Naive thymus-derived CD4-positive, alpha-beta T cell (primary cell): ENCODE measurements at regions not wholly inside any gene's neighbourhood (a gene's known extent, or its start where the extent isn't known, plus 50 kb on each side); places are given as distances from the start of the nearest gene placed in this dataset.

ENCODE experiments used
- ATAC-seq: fragments of 150-1000 bp; cut with Tn5 transposase; 2 replicates; pipeline ENCODE4 v1.10.0; 2021; ENCODE audit warnings: mild to moderate bottlenecking, moderate library complexity
- CTCF ChIA-PET: fragments of 350-600 bp; sonication (Branson Sonifier 250); formaldehyde crosslinking; loops from one replicate; lab custom pipeline; 2021; ENCODE audit warnings: antibody characterized with exemption; lab: Charles Lee
- POLR2A ChIA-PET: fragments of 350-600 bp; sonication (Branson Sonifier 250); formaldehyde crosslinking; loops from one replicate; lab custom pipeline; 2021; ENCODE audit warnings: antibody characterized with exemption, inconsistent platforms; lab: Charles Lee
- DNase-seq, 9 donors: peaks; one replicate each; pipeline versions ENCODE4 v3.0.0 to v3.0.0-alpha.2; 2020 to 2022; ENCODE audit warnings: mixed read lengths in 1 of 9
- H3K27ac ChIP-seq: one replicate; pipeline ENCODE4 v1.7.0; 2013; ENCODE audit warnings: mild to moderate bottlenecking, low read depth, low read length, moderate library complexity
- H3K27me3 ChIP-seq, 2 donors: one replicate each; pipeline ENCODE4 v1.7.0; 2013; ENCODE audit warnings: low read length in 2 of 2, mild to moderate bottlenecking in 2 of 2, moderate library complexity in 2 of 2; ENCODE audit not compliant: control insufficient read depth in 2 of 2, insufficient read depth in 2 of 2
- H3K36me3 ChIP-seq, 3 experiments: 1 replicate in 2 of 3; 2 replicates in 1 of 3; pipeline ENCODE4 v1.7.0; 2013; ENCODE audit warnings: low read length in 3 of 3, mild to moderate bottlenecking in 3 of 3, moderate library complexity in 1 of 3; ENCODE audit not compliant: insufficient read depth in 3 of 3, control insufficient read depth in 2 of 3
- H3K4me1 ChIP-seq, 2 donors: one replicate each; pipeline ENCODE4 v1.7.0; 2013; ENCODE audit warnings: low read length in 2 of 2, mild to moderate bottlenecking in 2 of 2, moderate library complexity in 1 of 2; ENCODE audit not compliant: control insufficient read depth in 2 of 2, insufficient read depth in 2 of 2
- H3K4me3 ChIP-seq: 2 replicates; pipeline ENCODE4 v1.7.0; 2013; ENCODE audit warnings: mild to moderate bottlenecking, low read length
- H3K9me3 ChIP-seq, 3 experiments: 1 replicate in 2 of 3; 2 replicates in 1 of 3; pipeline ENCODE4 v1.7.0; 2013; ENCODE audit warnings: low read length in 3 of 3; ENCODE audit not compliant: control insufficient read depth in 2 of 3
- H3K27ac Mint-ChIP-seq, 9 donors: one replicate each; pipeline ENCODE4 v1.8.0; 2020 to 2022; ENCODE audit warnings: mixed read lengths in 9 of 9, mild to moderate bottlenecking in 8 of 9, moderate library complexity in 5 of 9, inconsistent platforms in 2 of 9
- H3K27me3 Mint-ChIP-seq, 5 donors: one replicate each; pipeline ENCODE4 v1.8.0; 2021 to 2022; ENCODE audit warnings: mixed read lengths in 5 of 5, mild to moderate bottlenecking in 1 of 5
- H3K36me3 Mint-ChIP-seq, 5 donors: one replicate each; pipeline ENCODE4 v1.8.0; 2020 to 2022; ENCODE audit warnings: mixed read lengths in 5 of 5, mild to moderate bottlenecking in 3 of 5, inconsistent platforms in 1 of 5
- H3K4me1 Mint-ChIP-seq, 7 donors: one replicate each; pipeline ENCODE4 v1.8.0; 2020 to 2022; ENCODE audit warnings: mixed read lengths in 7 of 7, mild to moderate bottlenecking in 3 of 7, inconsistent platforms in 1 of 7
- H3K4me3 Mint-ChIP-seq, 10 donors: one replicate each; pipeline ENCODE4 v1.8.0; 2020 to 2022; ENCODE audit warnings: mild to moderate bottlenecking in 10 of 10, mixed read lengths in 10 of 10, moderate library complexity in 6 of 10, inconsistent platforms in 2 of 10
- H3K9me3 Mint-ChIP-seq, 11 donors: one replicate each; pipeline ENCODE4 v1.8.0; 2020 to 2022; ENCODE audit warnings: mixed read lengths in 11 of 11, mild to moderate bottlenecking in 4 of 11, inconsistent platforms in 1 of 11, moderate library complexity in 1 of 11
- intact Hi-C, 2 donors: fragments of 100-400 bp; cut with micrococcal nuclease; formaldehyde crosslinking; loops; one replicate each; pipeline ENCODE4 v1.15.1; 2023

DNA sequence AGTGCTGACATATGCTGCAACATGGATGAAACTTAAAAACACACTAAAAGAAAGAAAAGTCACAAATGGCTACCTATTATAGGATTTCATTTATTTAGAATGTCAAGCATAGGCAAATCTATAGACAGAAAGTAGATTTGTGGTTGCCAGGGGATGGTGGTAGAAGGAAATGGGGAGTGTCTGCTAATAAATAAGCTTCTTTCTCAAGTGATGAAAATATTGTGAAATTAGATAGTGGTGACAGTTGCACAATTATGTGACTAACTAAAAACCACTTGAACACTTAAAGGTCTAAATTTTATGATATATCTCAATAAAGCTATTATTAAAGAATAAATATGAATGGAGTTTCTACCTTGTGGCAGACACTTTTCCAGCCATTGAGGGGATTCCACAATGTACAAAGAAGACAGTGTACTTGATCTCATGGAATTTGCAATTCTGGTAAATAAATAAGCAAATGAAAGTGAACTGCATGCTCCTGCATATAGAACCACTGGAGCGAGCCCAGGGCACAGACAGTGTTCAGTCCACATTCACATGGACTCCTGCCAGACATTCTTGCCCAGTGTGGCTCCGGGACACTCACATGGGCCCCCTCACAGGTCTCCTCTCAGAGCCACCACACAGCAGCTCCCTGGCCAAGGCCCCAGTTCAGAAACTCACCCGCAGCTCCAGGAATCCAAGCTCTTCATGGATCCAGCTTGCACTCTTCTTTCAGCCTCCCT is 107.1 kb upstream of the ARID2 start:
- H3K36me3 ChIP-seq, result no peaks in the 10 kb centered on the region
- H3K4me3 ChIP-seq, result no peak overlapping the region
- peaks cover 0 to 16% (median 0%) of the 10 kb centered on the region in 11 donors for H3K9me3 Mint-ChIP-seq
- intact Hi-C loops, result no loop called here
- no peaks in the 10 kb centered on the region for H3K9me3 ChIP-seq
- H3K36me3 Mint-ChIP-seq, result no peaks in the 10 kb centered on the region
- H3K27me3 ChIP-seq, result no peaks in the 10 kb centered on the region
- no peak for DNase-seq
- no peak overlapping the region for H3K27ac Mint-ChIP-seq
- H3K27ac ChIP-seq, result no peak overlapping the region
- POLR2A ChIA-PET, result no interaction called here
- H3K4me1 Mint-ChIP-seq, result peaks cover 0 to 4% (median 0%) of the 10 kb centered on the region in 7 donors
- H3K27me3 Mint-ChIP-seq, result peaks cover 4 to 30% (median 10%) of the 10 kb centered on the region in 5 donors
- no peaks in the 10 kb centered on the region for H3K4me1 ChIP-seq
- CTCF ChIA-PET, result no interaction called here
- no peak for ATAC-seq
- no peak overlapping the region for H3K4me3 Mint-ChIP-seq

DNA sequence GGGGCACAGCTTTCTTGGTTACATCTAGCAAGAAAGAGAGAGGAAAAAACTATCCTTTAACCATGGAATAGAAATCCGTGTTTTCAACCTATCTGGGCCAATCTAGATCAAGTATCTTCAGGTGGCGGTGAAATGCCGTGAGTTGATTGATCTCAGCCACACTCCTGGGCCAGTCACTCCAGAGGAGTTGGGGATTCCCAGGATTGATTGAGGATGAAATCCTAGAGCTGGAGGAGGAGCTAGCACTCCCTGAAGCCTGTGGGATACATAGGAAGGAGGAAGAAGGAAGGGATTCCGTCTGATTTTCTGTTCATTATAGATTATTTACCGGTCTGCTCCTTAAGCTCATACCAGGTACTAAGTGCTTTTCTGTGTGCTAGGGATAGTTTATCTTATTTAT is 106.3 kb upstream of the ARID2 start:
- Mint-ChIP-seq H3K27me3 (peaks cover 4 to 36% (median 10%) of the 10 kb centered on the region in 5 donors), H3K27ac (no peak overlapping the region), H3K4me1 (peaks cover 0 to 4% (median 0%) of the 10 kb centered on the region in 7 donors), H3K4me3 (no peak overlapping the region), H3K9me3 (peaks cover 0 to 16% (median 0%) of the 10 kb centered on the region in 11 donors), H3K36me3 (no peaks in the 10 kb centered on the region)
- Histone ChIP-seq H3K4me1 (no peaks in the 10 kb centered on the region), H3K27me3 (no peaks in the 10 kb centered on the region), H3K4me3 (no peak overlapping the region), H3K27ac (no peak overlapping the region), H3K9me3 (no peaks in the 10 kb centered on the region), H3K36me3 (no peaks in the 10 kb centered on the region)
- POLR2A ChIA-PET, result no interaction called here
- CTCF ChIA-PET, result no interaction called here
- DNase-seq (no peak), ATAC-seq (no peak)
- intact Hi-C loops, result no loop called here

DNA sequence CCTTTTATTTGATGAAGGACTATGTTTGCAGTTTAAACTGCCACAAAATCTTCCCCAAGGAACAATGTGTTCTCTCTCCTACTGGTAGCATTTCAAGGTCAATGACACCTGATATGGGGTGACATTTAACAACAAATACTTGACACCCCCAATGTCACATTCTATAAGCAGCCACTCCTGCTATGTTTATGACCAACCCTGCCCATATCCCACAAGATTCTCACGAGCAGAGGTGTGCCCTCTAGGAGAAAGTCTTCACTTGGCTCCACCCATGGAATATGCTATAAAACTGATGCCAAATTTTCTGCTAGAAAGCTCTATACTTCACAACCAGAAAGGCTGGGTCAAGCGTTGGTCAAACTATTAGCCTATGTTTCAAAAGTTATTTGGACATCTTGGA is 105.6 kb upstream of the ARID2 start:
- CTCF ChIA-PET, result no interaction called here
- DNase-seq, result no peak

DNA sequence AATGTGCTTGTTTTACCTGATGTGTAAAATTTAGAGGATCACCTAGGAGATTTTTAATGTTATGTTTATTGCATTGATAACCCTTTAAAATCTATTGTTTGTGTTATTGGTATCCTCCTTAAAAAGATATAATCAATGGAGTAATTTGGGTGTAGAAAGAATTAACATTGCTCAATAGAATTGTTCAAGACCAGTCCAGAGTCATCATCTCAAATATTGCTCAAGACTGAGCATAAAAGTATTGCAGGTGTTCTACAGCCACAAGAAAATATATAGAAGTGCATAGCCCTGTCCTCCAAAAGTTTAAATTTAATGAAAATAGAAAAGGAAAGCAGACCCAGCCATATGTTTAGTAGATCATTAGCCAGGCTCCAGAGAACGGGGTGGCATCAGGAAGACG is 102.5 kb upstream of the ARID2 start:
- ChIA-PET CTCF (no interaction called here), POLR2A (interaction anchor here (0.6 kb wide), 1 partner anchor 21 kb away, joined by 4 read pairs; no protein-coding TSS in a partner anchor)
- H3K4me1 Mint-ChIP-seq, result peaks cover 0 to 4% (median 0%) of the 10 kb centered on the region in 7 donors
- DNase-seq (no peak), ATAC-seq (no peak)
- no peak overlapping the region for H3K4me3 Mint-ChIP-seq
- H3K27me3 Mint-ChIP-seq, result peaks cover 0 to 48% (median 4%) of the 10 kb centered on the region in 5 donors
- no peaks in the 10 kb centered on the region for H3K9me3 ChIP-seq
- H3K36me3 Mint-ChIP-seq, result no peaks in the 10 kb centered on the region
- no peak overlapping the region for H3K4me3 ChIP-seq
- H3K36me3 ChIP-seq, result no peaks in the 10 kb centered on the region
- no peak overlapping the region for H3K27ac ChIP-seq
- no peak overlapping the region for H3K27ac Mint-ChIP-seq
- no peaks in the 10 kb centered on the region for H3K27me3 ChIP-seq
- intact Hi-C loops, result no loop called here
- peaks cover 0 to 8% (median 0%) of the 10 kb centered on the region in 11 donors for H3K9me3 Mint-ChIP-seq
- H3K4me1 ChIP-seq, result no peaks in the 10 kb centered on the region

More for the DNA sequence above, 105.6 kb upstream of the ARID2 start:
- no peak overlapping the region for H3K27ac Mint-ChIP-seq
- intact Hi-C loops, result no loop called here
- no peaks in the 10 kb centered on the region for H3K36me3 Mint-ChIP-seq
- H3K4me1 ChIP-seq, result no peaks in the 10 kb centered on the region
- POLR2A ChIA-PET, result no interaction called here
- H3K27me3 Mint-ChIP-seq, result peaks cover 4 to 41% (median 10%) of the 10 kb centered on the region in 5 donors
- no peak overlapping the region for H3K4me3 Mint-ChIP-seq
- no peak overlapping the region for H3K27ac ChIP-seq
- H3K4me3 ChIP-seq, result no peak overlapping the region
- H3K9me3 Mint-ChIP-seq, result peaks cover 0 to 16% (median 0%) of the 10 kb centered on the region in 11 donors
- H3K9me3 ChIP-seq, result no peaks in the 10 kb centered on the region
- peaks cover 0 to 4% (median 0%) of the 10 kb centered on the region in 7 donors for H3K4me1 Mint-ChIP-seq
- ATAC-seq, result no peak
- no peaks in the 10 kb centered on the region for H3K27me3 ChIP-seq
- no peaks in the 10 kb centered on the region for H3K36me3 ChIP-seq

- Mint-ChIP-seq H3K4me3 (no peak overlapping the region), H3K4me1 (peaks cover 0 to 4% (median 0%) of the 10 kb centered on the region in 7 donors), H3K27me3 (peaks cover 0 to 49% (median 4%) of the 10 kb centered on the region in 5 donors), H3K36me3 (no peaks in the 10 kb centered on the region), H3K27ac (no peak overlapping the region), H3K9me3 (peaks cover 0 to 5% (median 0%) of the 10 kb centered on the region in 11 donors)
- no peaks in the 10 kb centered on the region for H3K9me3 ChIP-seq
- H3K36me3 ChIP-seq, result no peaks in the 10 kb centered on the region
- ATAC-seq (no peak), DNase-seq (no peak)
- CTCF ChIA-PET, result no interaction called here
- no peaks in the 10 kb centered on the region for H3K27me3 ChIP-seq
- intact Hi-C loops, result no loop called here
- POLR2A ChIA-PET, result interaction anchor here (0.6 kb wide), 1 partner anchor 22 kb away, joined by 4 read pairs; no protein-coding TSS in a partner anchor
- no peak overlapping the region for H3K4me3 ChIP-seq
- H3K27ac ChIP-seq, result no peak overlapping the region
- H3K4me1 ChIP-seq, result no peaks in the 10 kb centered on the region
Measured at GRCh38 chr12:45627407-45628069, 102.0 kb upstream of the ARID2 start.

GRCh38 chr12:45629292-45629691 is 100.2 kb upstream of the ARID2 start:
- Histone ChIP-seq H3K36me3 (no peaks in the 10 kb centered on the region), H3K27ac (no peak overlapping the region), H3K27me3 (no peaks in the 10 kb centered on the region), H3K4me3 (no peak overlapping the region), H3K4me1 (no peaks in the 10 kb centered on the region), H3K9me3 (no peaks in the 10 kb centered on the region)
- no peak overlapping the region for H3K27ac Mint-ChIP-seq
- ChIA-PET POLR2A (no interaction called here), CTCF (interaction anchor here (0.8 kb wide), 1 partner anchor 11 kb away, joined by 3 read pairs; no protein-coding TSS in a partner anchor)
- no peak for ATAC-seq
- no peaks in the 10 kb centered on the region for H3K36me3 Mint-ChIP-seq
- peaks cover 0 to 47% (median 3%) of the 10 kb centered on the region in 5 donors for H3K27me3 Mint-ChIP-seq
- no peak overlapping the region for H3K4me3 Mint-ChIP-seq
- no peak for DNase-seq
- H3K9me3 Mint-ChIP-seq, result no peaks in the 10 kb centered on the region
- H3K4me1 Mint-ChIP-seq, result peaks cover 0 to 4% (median 0%) of the 10 kb centered on the region in 7 donors
- intact Hi-C loops, result no loop called here
